ENCODE measurements at regions not wholly inside any gene's neighbourhood (a gene's known extent, or its start where the extent isn't known, plus 50 kb on each side); places are given as distances from the start of the nearest gene placed in this dataset.
A peak's percentile ranks its signal among the peaks of the same experiment; 100 is the strongest.
"Not testable (repeated sequence)": the region's sequence is repeated elsewhere in the genome, so short reads cannot be mapped to it uniquely, and the experiment has no call there.

GRCh38 chr14:71555654-71556559 is 376.3 kb upstream of the RGS6 start:
- no peak for DNase-seq (ENCODE audit: low spot score)
- intact Hi-C loops (cut with DNase I), result no loop called here

GRCh38 chr14:71556730-71557129 is 375.5 kb upstream of the RGS6 start:
- no peak for DNase-seq (ENCODE audit: low spot score)
- intact Hi-C loops (cut with DNase I), result no loop called here

GRCh38 chr14:71557351-71557750 is 374.9 kb upstream of the RGS6 start:
- intact Hi-C loops (cut with DNase I), result no loop called here
- DNase-seq (ENCODE audit: low spot score), result no peak

- intact Hi-C loops (cut with DNase I); DNase-seq (ENCODE audit: low spot score): not testable (repeated sequence)
Observed at GRCh38 chr14:71558943-71559342, 373.3 kb upstream of the RGS6 start.

GRCh38 chr14:71560751-71561150 is 371.5 kb upstream of the RGS6 start:
- intact Hi-C loops (cut with DNase I), result no loop called here
- DNase-seq (ENCODE audit: low spot score), result no peak

GRCh38 chr14:71563492-71564153 is 368.6 kb upstream of the RGS6 start:
- no peak for DNase-seq (ENCODE audit: low spot score)
- intact Hi-C loops (cut with DNase I), result no loop called here

- DNase-seq (ENCODE audit: low spot score), result no peak
- intact Hi-C loops (cut with DNase I), result no loop called here
Observed at GRCh38 chr14:71566276-71566675, 366.0 kb upstream of the RGS6 start.

GRCh38 chr14:71567499-71568133 is 364.6 kb upstream of the RGS6 start:
- DNase-seq (ENCODE audit: low spot score); intact Hi-C loops (cut with DNase I): not testable (repeated sequence)

GRCh38 chr14:71574976-71575375 is 357.3 kb upstream of the RGS6 start:
- DNase-seq (ENCODE audit: low spot score), result no peak
- intact Hi-C loops (cut with DNase I), result no loop called here

- no peak for DNase-seq (ENCODE audit: low spot score)
- intact Hi-C loops (cut with DNase I), result no loop called here
Observed at GRCh38 chr14:71576472-71576871, 355.8 kb upstream of the RGS6 start.

GRCh38 chr14:71579331-71579730 is 352.9 kb upstream of the RGS6 start:
- intact Hi-C loops (cut with DNase I), result no loop called here
- DNase-seq (ENCODE audit: low spot score), result no peak

- intact Hi-C loops (cut with DNase I), result no loop called here
Observed at GRCh38 chr14:71582705-71583104, 349.5 kb upstream of the RGS6 start.

GRCh38 chr14:71583194-71583593 is 349.0 kb upstream of the RGS6 start:
- no peak for DNase-seq (ENCODE audit: low spot score)
- intact Hi-C loops (cut with DNase I), result no loop called here

More at GRCh38 chr14:71582705-71583104, 349.5 kb upstream of the RGS6 start:
- DNase-seq (ENCODE audit: low spot score), result no peak

- DNase-seq (ENCODE audit: low spot score), result no peak
- intact Hi-C loops (cut with DNase I), result no loop called here
Observed at GRCh38 chr14:71583705-71584104, 348.5 kb upstream of the RGS6 start.

GRCh38 chr14:71585361-71585760 is 346.9 kb upstream of the RGS6 start:
- intact Hi-C loops (cut with DNase I), result no loop called here
- no peak for DNase-seq (ENCODE audit: low spot score)

- DNase-seq (ENCODE audit: low spot score), result peak; percentile 81
- intact Hi-C loops (cut with DNase I), result no loop called here
Observed at GRCh38 chr14:71586131-71586897, 345.9 kb upstream of the RGS6 start.

GRCh38 chr14:71588028-71588427 is 344.2 kb upstream of the RGS6 start:
- DNase-seq (ENCODE audit: low spot score), result no peak
- intact Hi-C loops (cut with DNase I), result no loop called here

GRCh38 chr14:71588576-71589215 is 343.5 kb upstream of the RGS6 start:
- DNase-seq (ENCODE audit: low spot score), result no peak
- intact Hi-C loops (cut with DNase I), result no loop called here

GRCh38 chr14:71589609-71590008 is 342.6 kb upstream of the RGS6 start:
- intact Hi-C loops (cut with DNase I), result no loop called here
- no peak for DNase-seq (ENCODE audit: low spot score)

Data from posterior vena cava (tissue), 2 donors.